ENCODE measurements at regions not wholly inside any gene's neighbourhood (a gene's known extent, or its start where the extent isn't known, plus 50 kb on each side); places are given as distances from the start of the nearest gene placed in this dataset.
"Not testable (repeated sequence)": the region's sequence is repeated elsewhere in the genome, so short reads cannot be mapped to it uniquely, and the experiment has no call there.

DNA sequence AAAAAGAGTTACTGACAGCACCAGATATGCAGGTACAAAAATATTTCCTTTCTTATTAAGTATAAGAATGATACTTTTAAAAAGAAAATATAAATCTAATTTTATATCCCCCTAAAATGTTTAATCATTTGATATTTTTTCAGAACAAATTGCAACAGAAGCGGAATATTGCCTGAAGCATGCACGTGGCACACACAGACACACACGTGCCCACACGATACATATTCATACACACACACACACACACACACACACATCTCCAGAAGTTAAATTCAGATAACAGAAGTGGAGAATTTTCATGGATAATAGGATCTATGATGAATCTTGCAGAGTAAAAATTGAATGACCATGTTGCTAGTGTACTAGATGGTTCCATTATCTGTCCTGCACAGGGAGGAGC lies 445.2 kb downstream of the GPAT3 start:
- no peak for DNase-seq

- no peak for DNase-seq
Measured at GRCh38 chr4:83979773-83980172, 443.9 kb downstream of the GPAT3 start.

- DNase-seq: no peak
Measured at GRCh38 chr4:83974111-83974780, 438.3 kb downstream of the GPAT3 start.

GRCh38 chr4:83964996-83965541 lies 429.2 kb downstream of the GPAT3 start:
- DNase-seq: no peak

- DNase-seq: no peak
Measured at GRCh38 chr4:83962492-83962891, 426.6 kb downstream of the GPAT3 start.

DNA sequence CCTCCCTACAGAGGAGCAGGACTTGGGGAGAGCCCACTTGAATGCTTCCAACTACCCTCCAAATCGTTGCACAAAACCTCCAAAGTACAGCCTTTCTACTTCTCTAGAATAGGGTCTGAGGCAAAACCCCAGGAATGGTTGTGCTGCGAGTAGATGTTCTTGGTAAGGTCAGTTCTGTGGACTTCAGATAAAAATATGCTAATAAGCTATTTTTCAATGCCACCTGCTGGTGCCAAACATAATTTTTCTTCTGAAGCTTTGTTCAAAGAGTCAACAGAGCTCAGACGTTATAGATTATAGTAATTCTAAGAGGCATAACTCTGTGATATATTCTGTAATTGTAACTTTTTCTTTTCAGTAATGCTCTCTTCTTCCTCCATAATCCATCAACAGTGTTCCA lies 425.7 kb downstream of the GPAT3 start:
- DNase-seq: no peak

DNA sequence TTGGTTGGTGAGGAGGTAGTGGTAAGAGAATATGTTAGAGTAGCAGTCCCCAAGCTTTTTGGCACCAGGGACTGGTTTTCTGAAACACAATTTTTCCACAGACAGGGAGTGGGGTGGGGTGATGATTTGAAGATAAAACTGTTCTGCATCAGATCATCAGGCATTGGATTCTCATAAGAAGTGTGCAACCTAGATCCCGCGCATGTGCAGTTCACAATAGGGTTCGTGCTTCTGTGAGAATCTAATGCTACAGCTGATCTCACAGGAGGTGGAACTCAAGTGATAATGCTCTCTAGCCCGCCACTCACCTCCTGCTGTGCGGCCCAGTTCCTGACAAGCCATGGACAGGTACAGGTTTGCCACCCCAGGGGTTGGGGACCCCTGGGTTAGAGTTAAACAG lies 423.3 kb downstream of the GPAT3 start:
- DNase-seq: no peak

DNA sequence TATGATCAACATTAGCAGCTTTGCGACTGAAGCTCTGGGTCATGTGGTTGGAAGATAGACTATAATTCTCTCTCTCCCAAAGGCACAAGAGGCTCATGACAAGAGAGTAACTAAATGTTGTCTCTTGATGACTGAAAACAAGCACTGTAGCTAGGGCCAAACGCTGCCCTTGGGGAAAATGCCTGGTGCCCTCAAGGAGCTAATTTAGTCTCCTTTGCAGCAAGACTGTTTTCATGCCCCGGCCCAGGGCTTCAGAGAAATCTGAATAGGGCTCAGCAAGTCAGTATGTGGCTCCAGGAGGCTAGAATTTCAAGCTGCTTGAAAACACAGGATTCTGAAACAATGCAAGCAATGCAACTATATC lies 411.9 kb downstream of the GPAT3 start:
- peak; percentile 19 for DNase-seq

GRCh38 chr4:83947125-83947829 lies 411.4 kb downstream of the GPAT3 start:
- DNase-seq: peak; percentile 12

DNA sequence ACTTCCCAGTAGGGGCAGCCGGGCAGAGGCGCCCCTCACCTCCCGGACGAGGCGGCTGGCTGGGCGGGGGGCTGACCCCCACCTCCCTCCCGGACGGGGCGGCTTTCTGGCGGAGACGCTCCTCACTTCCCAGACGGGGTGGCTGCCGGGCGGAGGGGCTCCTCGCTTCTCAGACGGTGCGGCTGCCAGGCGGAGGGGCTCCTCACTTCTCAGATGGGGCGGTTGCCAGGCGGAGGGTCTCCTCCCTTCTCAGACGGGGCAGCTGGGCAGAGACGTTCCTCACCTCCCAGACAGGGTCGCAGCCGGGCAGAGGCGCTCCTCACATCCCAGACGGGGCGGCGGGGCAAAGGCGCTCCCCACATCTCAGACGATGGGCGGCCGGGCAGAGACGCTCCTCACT lies 407.8 kb downstream of the GPAT3 start:
- not testable (repeated sequence) for DNase-seq

GRCh38 chr4:83932750-83933391 lies 397.0 kb downstream of the GPAT3 start:
- no peak for DNase-seq

DNA sequence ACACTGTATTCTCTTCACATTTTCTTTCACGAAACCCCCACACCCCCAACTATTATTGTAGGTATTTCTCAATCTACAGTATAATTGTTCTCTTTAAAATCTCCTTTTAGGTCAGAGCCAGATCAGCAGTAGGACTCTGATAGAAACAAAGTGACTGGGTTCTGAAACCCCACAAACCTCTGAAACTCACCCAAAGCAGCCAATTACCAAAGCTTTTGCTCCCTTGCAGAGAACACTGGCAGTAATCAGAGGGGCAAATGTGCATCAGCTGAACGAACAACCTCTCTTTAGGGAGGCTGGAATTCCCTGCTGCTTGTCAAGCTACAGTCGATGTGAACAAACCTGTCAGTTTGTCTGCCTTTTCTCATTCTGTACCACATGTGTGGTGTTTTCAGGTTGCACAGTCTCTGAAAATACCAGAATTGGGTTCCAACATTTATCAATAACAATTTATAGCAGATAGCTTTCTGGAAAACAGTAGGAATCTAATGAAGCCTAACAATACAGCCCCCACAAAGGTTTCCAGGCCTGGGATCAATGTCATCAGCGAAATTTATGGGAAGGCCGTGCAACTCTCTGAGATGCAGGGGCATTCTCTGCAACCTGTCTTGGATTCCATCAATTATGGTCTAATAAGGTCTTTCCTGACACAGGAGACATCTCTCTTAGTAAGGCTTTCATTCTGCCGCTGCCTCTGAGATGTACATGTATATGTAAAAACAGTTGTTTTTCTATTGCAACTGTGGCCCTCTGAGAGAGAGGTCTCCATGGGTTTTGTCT lies 395.9 kb downstream of the GPAT3 start:
- no peak for DNase-seq

DNA sequence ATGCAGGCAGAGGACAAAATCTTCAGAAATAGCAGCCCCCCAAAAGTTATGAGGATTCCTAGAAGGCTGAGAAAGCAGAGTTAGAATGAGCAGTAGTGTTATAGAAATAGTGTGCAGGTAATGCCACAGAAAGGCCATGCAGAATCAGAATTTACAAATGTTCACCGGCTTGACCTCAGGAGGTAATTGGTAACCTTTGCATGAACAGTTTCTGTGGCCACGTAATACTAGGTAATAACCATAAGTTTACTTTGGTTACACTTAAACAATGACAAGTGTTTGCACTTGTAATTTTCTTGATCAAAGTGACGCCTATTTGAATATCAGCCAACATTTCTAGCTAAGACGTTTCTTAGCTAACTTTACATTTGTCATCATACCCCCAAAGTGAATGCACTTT lies 393.6 kb downstream of the GPAT3 start:
- DNase-seq: no peak

- peak; percentile 38 for DNase-seq
Measured at GRCh38 chr4:83926950-83927349, 391.0 kb downstream of the GPAT3 start.

GRCh38 chr4:83923341-83923740 lies 387.4 kb downstream of the GPAT3 start:
- DNase-seq: no peak

DNA sequence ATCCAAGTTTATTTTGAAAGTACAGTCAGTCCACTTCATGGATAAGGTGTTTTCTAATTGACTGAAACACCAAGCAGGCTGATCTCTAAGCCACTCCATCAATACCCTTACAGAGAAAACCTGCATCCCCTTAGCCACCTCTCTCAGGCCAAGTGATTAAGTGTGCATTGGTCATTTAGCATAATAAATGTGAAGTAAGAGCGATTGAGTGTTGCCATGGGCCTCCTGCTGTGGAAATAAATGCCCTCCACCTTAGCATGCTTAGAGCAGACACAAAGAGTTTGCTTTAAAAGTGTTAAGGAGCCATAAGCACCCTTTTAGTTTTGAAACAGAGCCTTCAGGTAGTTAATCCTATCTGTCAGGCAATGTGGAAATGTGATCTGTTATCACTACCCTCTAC lies 386.5 kb downstream of the GPAT3 start:
- no peak for DNase-seq

GRCh38 chr4:83921124-83921523 lies 385.2 kb downstream of the GPAT3 start:
- no peak for DNase-seq

- DNase-seq: no peak
Measured at GRCh38 chr4:83920375-83920774, 384.5 kb downstream of the GPAT3 start.

- DNase-seq: no peak
Measured at GRCh38 chr4:83917572-83917971, 381.7 kb downstream of the GPAT3 start.

DNA sequence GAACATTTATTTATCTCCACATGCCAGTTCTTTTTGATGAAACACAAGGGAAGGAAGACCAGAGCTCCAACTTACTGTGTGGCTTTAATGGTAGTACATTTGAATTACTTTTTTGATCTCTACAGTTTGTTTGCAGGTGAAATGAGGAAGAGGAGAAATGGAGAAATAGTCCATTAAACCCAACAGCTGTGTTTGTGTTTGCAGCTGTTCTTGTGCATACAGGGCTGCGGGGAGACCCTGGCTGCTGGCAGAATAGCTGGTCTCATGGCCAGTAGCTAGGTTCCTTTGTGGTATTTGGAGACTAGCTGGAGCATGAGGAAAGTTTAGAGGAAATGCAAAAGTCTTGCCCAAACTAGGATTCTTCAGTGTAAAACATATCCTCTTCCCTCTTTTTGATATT lies 374.8 kb downstream of the GPAT3 start:
- no peak for DNase-seq

DNA sequence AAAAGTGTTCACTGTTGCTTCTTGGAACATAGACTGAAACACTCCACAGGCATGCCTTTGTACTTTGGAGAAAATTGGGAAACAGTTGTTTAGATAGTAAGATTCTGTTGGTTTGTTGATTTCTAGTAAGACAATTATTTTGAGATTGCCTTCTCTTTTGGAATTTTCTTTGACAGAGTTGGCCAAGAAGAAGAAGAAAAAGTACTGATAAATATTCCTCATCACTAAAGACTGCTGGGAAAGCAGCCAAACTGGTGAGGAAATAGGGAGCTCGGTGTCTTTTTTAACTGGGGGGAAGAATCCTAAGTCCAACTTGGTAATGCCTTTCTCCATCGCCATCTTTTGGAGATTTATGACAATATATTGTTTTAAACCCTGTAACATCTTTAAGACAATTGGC lies 370.7 kb downstream of the GPAT3 start:
- no peak for DNase-seq

DNA sequence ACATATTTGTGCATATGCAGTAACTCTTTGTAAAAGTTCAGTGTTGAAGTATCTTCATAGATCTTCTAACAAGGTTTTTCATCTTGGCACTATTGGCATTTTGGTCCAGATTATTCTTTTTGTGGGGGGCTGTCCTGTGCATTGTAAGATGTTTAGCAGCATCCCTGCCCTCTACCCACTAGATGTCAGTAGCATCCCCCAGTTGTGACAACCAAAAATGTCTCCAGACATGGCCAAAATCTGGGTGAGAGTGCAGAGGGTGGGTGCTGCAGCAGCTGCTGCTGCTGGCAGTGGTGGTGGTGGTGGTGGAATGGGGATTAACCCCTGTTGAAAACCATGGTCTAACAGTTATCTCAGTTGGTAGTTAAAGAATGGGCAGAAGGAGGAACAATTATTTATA lies 370.0 kb downstream of the GPAT3 start:
- peak; percentile 37 for DNase-seq

GRCh38 chr4:83903740-83904139 lies 367.8 kb downstream of the GPAT3 start:
- DNase-seq: not testable (repeated sequence)

Data from eye (tissue), 1 donor.